Breast epithelium (tissue), 3 donors: ENCODE measurements at regions not wholly inside any gene's neighbourhood (a gene's known extent, or its start where the extent isn't known, plus 50 kb on each side); places are given as distances from the start of the nearest gene placed in this dataset.

Source experiments
- CTCF ChIP-seq, 3 donors: fragments of 450-650 bp; IDR thresholded peaks; one replicate each; pipeline ENCODE4 v1.5.1; 2016 to 2017; ENCODE audit warnings: antibody characterized with exemption in 3 of 3, mild to moderate bottlenecking in 3 of 3, moderate library complexity in 3 of 3
- POLR2A ChIP-seq: fragments of 450-650 bp; IDR thresholded peaks from one replicate; pipeline ENCODE4 v1.6.1; 2016; ENCODE audit warnings: antibody characterized with exemption, mild to moderate bottlenecking, moderate library complexity
- POLR2AphosphoS5 ChIP-seq, 3 donors: sonication (generic); formaldehyde crosslinking; IDR thresholded peaks; one replicate each; pipeline ENCODE4 v1.6.1; 2017; ENCODE audit warnings: antibody characterized with exemption in 3 of 3

DNA sequence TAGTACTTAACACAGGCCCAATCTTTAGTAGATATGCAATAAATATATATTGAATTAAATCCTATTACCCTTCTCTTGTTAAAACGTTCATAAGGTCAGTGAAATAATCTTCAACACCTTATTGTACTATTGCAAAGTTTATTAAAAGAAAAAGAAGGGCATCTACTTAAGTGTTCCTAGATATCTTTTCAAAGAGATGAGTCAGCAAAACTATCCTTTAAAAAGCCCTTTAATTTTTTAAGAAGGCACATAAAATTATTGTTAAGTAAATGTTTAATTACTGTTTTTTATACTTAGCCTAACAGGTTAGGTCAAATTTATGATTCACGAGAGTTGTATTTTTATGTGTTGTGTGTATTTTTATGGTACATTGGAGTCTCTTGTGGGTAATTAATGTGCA lies 77.3 kb upstream of the PPP1R2C start:
- no peak for TF ChIP-seq POLR2A
- no peak for TF ChIP-seq CTCF (IDR thresholded peaks at IDR 0.05)
- no peak for TF ChIP-seq POLR2AphosphoS5 (IDR thresholded peaks at IDR 0.05)
